Fibroblast of lung (primary cell): ENCODE measurements at regions not wholly inside any gene's neighbourhood (a gene's known extent, or its start where the extent isn't known, plus 50 kb on each side); places are given as distances from the start of the nearest gene placed in this dataset.

Source experiments
- DNase-seq, 2 donors: peaks; one replicate each; pipeline versions ENCODE4 v3.0.0 to v3.0.0-alpha.2; 2010; ENCODE audit warnings: low read depth in 2 of 2
- H2AFZ ChIP-seq: 2 replicates; pipeline ENCODE4 v1.5.1; 2012; ENCODE audit warnings: low read length, control low read depth, inconsistent platforms
- H3K27ac ChIP-seq: 2 replicates; pipeline ENCODE4 v1.5.1; 2011; ENCODE audit warnings: low read length, control low read depth; ENCODE audit not compliant: insufficient read depth
- H3K27me3 ChIP-seq: 2 replicates; pipeline ENCODE4 v1.5.1; 2011; ENCODE audit warnings: mild to moderate bottlenecking, low read length; ENCODE audit not compliant: control insufficient read depth, insufficient read depth
- H3K36me3 ChIP-seq: 2 replicates; pipeline ENCODE4 v1.5.1; 2011; ENCODE audit warnings: low read length; ENCODE audit not compliant: control insufficient read depth, insufficient read depth
- H3K4me1 ChIP-seq: 2 replicates; pipeline ENCODE4 v1.5.1; 2011; ENCODE audit warnings: low read length; ENCODE audit not compliant: control insufficient read depth, insufficient read depth; ENCODE audit errors: extremely low read depth
- H3K4me2 ChIP-seq: 2 replicates; pipeline ENCODE4 v1.5.1; 2011; ENCODE audit warnings: low read length, control low read depth; ENCODE audit not compliant: insufficient read depth; ENCODE audit errors: extremely low read depth
- H3K4me3 ChIP-seq, 4 experiments: fragments of 200-600 bp in 1 of 4; sonication (generic) in 1 of 4; replicated peaks in 1 of 4; 2 replicates each; pipeline ENCODE4 v1.5.1; 2011 to 2016; ENCODE audit warnings: low read length in 4 of 4, low read depth in 3 of 4, mild to moderate bottlenecking in 3 of 4, control low read depth in 2 of 4, inconsistent platforms in 1 of 4, mixed read lengths in 1 of 4; ENCODE audit not compliant: insufficient read depth in 1 of 4; ENCODE audit errors: control extremely low read depth in 1 of 4
- H3K79me2 ChIP-seq: 2 replicates; pipeline ENCODE4 v1.5.1; 2012; ENCODE audit warnings: mild to moderate bottlenecking, low read length, inconsistent platforms; ENCODE audit not compliant: control insufficient read depth, insufficient read depth
- H3K9ac ChIP-seq: 2 replicates; pipeline ENCODE4 v1.5.1; 2011; ENCODE audit warnings: mild to moderate bottlenecking, low read length, control low read depth; ENCODE audit not compliant: insufficient read depth
- H3K9me3 ChIP-seq: 2 replicates; pipeline ENCODE4 v1.5.1; 2012; ENCODE audit warnings: low read depth, low read length; ENCODE audit not compliant: control insufficient read depth, insufficient read depth
- H4K20me1 ChIP-seq: 2 replicates; pipeline ENCODE4 v1.5.1; 2011; ENCODE audit warnings: low read length; ENCODE audit not compliant: control insufficient read depth, insufficient read depth; ENCODE audit errors: extremely low read depth
- EZH2 ChIP-seq: IDR thresholded peaks from 2 replicates; pipeline ENCODE4 v1.5.1; 2012; ENCODE audit warnings: low read length, control low read depth, mild to moderate bottlenecking; ENCODE audit errors: missing control alignments
- TF ChIP-seq, protein P1 (sequence below), 2 donors: IDR thresholded peaks in 1 of 2; conservative IDR thresholded peaks in 1 of 2; 1 replicate in 1 of 2; 2 replicates in 1 of 2; pipeline ENCODE4 v1.5.1; 2011 to 2012; ENCODE audit warnings: low read length in 2 of 2, control low read depth in 1 of 2, inconsistent platforms in 1 of 2, low read depth in 1 of 2, mild to moderate bottlenecking in 1 of 2

DNA sequence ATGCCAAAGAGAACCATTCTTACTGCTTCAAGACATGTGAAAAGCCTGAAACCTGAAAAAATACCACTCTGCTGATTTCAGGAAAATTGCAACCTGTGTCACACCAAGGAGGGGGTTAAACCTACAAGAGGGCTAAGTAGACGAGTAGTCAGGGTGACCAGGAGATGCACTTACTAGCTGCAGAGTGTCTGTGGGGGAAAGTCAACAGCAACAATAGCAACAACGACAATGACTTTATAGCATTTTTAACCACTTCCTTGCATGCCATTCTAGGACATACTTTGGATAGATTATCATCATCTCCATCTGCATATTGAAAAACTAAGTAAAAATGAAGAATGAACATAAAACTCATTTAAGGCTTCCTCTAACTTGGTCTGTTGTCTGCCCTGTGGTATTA, 902.7 kb downstream of the BCL11B start:
- H3K4me1 ChIP-seq = no peaks in the 10 kb centered on the region
- H3K27me3 ChIP-seq = no peaks in the 10 kb centered on the region
- H3K4me3 ChIP-seq = no peak overlapping the region
- no peak for DNase-seq
- H3K27ac ChIP-seq = no peak overlapping the region
- no peaks in the 10 kb centered on the region for H3K79me2 ChIP-seq
- no peak overlapping the region for H2AFZ ChIP-seq
- no peak for TF ChIP-seq EZH2
- TF ChIP-seq, protein P1, sequence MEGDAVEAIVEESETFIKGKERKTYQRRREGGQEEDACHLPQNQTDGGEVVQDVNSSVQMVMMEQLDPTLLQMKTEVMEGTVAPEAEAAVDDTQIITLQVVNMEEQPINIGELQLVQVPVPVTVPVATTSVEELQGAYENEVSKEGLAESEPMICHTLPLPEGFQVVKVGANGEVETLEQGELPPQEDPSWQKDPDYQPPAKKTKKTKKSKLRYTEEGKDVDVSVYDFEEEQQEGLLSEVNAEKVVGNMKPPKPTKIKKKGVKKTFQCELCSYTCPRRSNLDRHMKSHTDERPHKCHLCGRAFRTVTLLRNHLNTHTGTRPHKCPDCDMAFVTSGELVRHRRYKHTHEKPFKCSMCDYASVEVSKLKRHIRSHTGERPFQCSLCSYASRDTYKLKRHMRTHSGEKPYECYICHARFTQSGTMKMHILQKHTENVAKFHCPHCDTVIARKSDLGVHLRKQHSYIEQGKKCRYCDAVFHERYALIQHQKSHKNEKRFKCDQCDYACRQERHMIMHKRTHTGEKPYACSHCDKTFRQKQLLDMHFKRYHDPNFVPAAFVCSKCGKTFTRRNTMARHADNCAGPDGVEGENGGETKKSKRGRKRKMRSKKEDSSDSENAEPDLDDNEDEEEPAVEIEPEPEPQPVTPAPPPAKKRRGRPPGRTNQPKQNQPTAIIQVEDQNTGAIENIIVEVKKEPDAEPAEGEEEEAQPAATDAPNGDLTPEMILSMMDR (conservative IDR thresholded peaks at IDR 0.05 in 1 of 2, IDR thresholded peaks at IDR 0.05 in 1 of 2; ENCODE audit: low read depth in 1 of 2, low read length in 2 of 2) = no peak
- no peaks in the 10 kb centered on the region for H3K9me3 ChIP-seq
- H3K36me3 ChIP-seq = no peaks in the 10 kb centered on the region
- H3K4me2 ChIP-seq = no peak overlapping the region
- H4K20me1 ChIP-seq = no peaks in the 10 kb centered on the region
- no peak overlapping the region for H3K9ac ChIP-seq

- Histone ChIP-seq H3K27ac (no peak overlapping the region), H2AFZ (no peak overlapping the region), H3K4me2 (no peak overlapping the region), H4K20me1 (no peaks in the 10 kb centered on the region), H3K9ac (no peak overlapping the region), H3K27me3 (no peaks in the 10 kb centered on the region), H3K36me3 (no peaks in the 10 kb centered on the region), H3K4me1 (no peaks in the 10 kb centered on the region), H3K4me3 (no peak overlapping the region), H3K79me2 (no peaks in the 10 kb centered on the region), H3K9me3 (no peaks in the 10 kb centered on the region)
- DNase-seq = no peak
- TF ChIP-seq, protein P1 (conservative IDR thresholded peaks at IDR 0.05 in 1 of 2, IDR thresholded peaks at IDR 0.05 in 1 of 2; ENCODE audit: low read depth in 1 of 2, low read length in 2 of 2) = no peak
- TF ChIP-seq EZH2 = no peak
These were observed 901.6 kb downstream of the BCL11B start for GRCh38 chr14:98370352-98370751.

DNA sequence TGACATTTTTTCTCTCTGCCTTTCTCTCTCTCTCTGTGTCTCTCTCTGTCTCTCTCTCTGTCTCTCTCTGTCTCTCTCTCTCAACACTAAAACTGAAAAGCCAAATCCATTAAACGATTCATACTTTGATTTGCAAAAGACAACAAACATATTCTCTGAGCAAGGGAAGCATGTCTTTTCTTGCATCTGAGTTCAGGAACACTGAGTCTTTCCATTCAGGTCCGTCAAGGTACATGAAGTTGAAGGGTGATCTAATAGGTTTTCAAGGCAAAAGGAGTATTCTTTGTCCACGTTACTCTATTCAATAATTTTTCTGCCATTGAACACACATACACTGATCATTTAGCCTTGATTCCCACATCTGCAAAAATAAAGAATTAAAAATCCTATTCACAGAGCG, 900.9 kb downstream of the BCL11B start:
- H3K36me3 ChIP-seq = no peaks in the 10 kb centered on the region
- DNase-seq = no peak
- H3K4me1 ChIP-seq = no peaks in the 10 kb centered on the region
- no peak overlapping the region for H3K27ac ChIP-seq
- H3K9ac ChIP-seq = no peak overlapping the region
- no peak overlapping the region for H3K4me3 ChIP-seq
- H4K20me1 ChIP-seq = no peaks in the 10 kb centered on the region
- no peaks in the 10 kb centered on the region for H3K9me3 ChIP-seq
- TF ChIP-seq, protein P1 (conservative IDR thresholded peaks at IDR 0.05 in 1 of 2, IDR thresholded peaks at IDR 0.05 in 1 of 2; ENCODE audit: low read depth in 1 of 2, low read length in 2 of 2) = no peak
- TF ChIP-seq EZH2 = no peak
- no peak overlapping the region for H2AFZ ChIP-seq
- H3K27me3 ChIP-seq = no peaks in the 10 kb centered on the region
- H3K4me2 ChIP-seq = no peak overlapping the region
- H3K79me2 ChIP-seq = no peaks in the 10 kb centered on the region
